Neuronal stem cell (in vitro differentiated cells): ENCODE measurements at regions not wholly inside any gene's neighbourhood (a gene's known extent, or its start where the extent isn't known, plus 50 kb on each side); places are given as distances from the start of the nearest gene placed in this dataset.

Experiments used
- DNase-seq: peaks from one replicate; pipeline ENCODE4 v3.0.0-alpha.2; 2013; ENCODE audit warnings: low spot score
- H2AFZ ChIP-seq: one replicate; pipeline ENCODE4 v1.6.1; 2013; ENCODE audit warnings: mild to moderate bottlenecking, low read length, inconsistent platforms
- H2AK5ac ChIP-seq: 2 replicates; pipeline ENCODE4 v1.6.1; 2013; ENCODE audit warnings: low read depth, mild to moderate bottlenecking, inconsistent platforms, low read length, moderate library complexity, mixed read lengths
- H2BK120ac ChIP-seq: 2 replicates; pipeline ENCODE4 v1.6.1; 2013; ENCODE audit warnings: low read depth, mild to moderate bottlenecking, inconsistent platforms, low read length, moderate library complexity, mixed read lengths
- H2BK12ac ChIP-seq: one replicate; pipeline ENCODE4 v1.6.1; 2013; ENCODE audit warnings: low read length, inconsistent platforms
- H2BK15ac ChIP-seq: 2 replicates; pipeline ENCODE4 v1.6.1; 2013; ENCODE audit warnings: mild to moderate bottlenecking, low read length, inconsistent platforms, mixed read lengths
- H2BK5ac ChIP-seq: one replicate; pipeline ENCODE4 v1.6.1; 2013; ENCODE audit warnings: inconsistent platforms, mild to moderate bottlenecking, low read length, moderate library complexity
- H3K14ac ChIP-seq: one replicate; pipeline ENCODE4 v1.6.1; 2013; ENCODE audit warnings: low read length, inconsistent platforms
- H3K18ac ChIP-seq: 2 replicates; pipeline ENCODE4 v1.6.1; 2013; ENCODE audit warnings: low read length, inconsistent platforms
- H3K23ac ChIP-seq: 2 replicates; pipeline ENCODE4 v1.6.1; 2013; ENCODE audit warnings: low read depth, mild to moderate bottlenecking, mixed read lengths, low read length, inconsistent platforms; ENCODE audit not compliant: poor library complexity
- H3K27ac ChIP-seq: replicated peaks from 3 replicates; pipeline ENCODE4 v1.5.1; 2013; ENCODE audit warnings: low read length, inconsistent platforms
- H3K27me3 ChIP-seq, 3 experiments: 2 replicates each; pipeline ENCODE4 v1.6.1; 2013; ENCODE audit warnings: low read length in 3 of 3, mild to moderate bottlenecking in 2 of 3, inconsistent platforms in 1 of 3, low read depth in 1 of 3, mixed read lengths in 1 of 3, moderate library complexity in 1 of 3; ENCODE audit not compliant: control insufficient read depth in 3 of 3, insufficient read depth in 3 of 3
- H3K36me3 ChIP-seq, 2 donors: replicated peaks in 1 of 2; 2 replicates each; pipeline ENCODE4 v1.6.1; 2013; ENCODE audit warnings: low read length in 2 of 2; ENCODE audit not compliant: control insufficient read depth in 2 of 2, insufficient read depth in 2 of 2
- H3K4ac ChIP-seq: 2 replicates; pipeline ENCODE4 v1.6.1; 2013; ENCODE audit warnings: inconsistent platforms, mild to moderate bottlenecking, low read length, moderate library complexity
- H3K4me1 ChIP-seq, 2 donors: 1 replicate in 1 of 2; 2 replicates in 1 of 2; pipeline ENCODE4 v1.6.1; 2013; ENCODE audit warnings: low read length in 2 of 2, low read depth in 1 of 2; ENCODE audit not compliant: control insufficient read depth in 2 of 2, insufficient read depth in 1 of 2
- H3K4me2 ChIP-seq: one replicate; pipeline ENCODE4 v1.6.1; 2013; ENCODE audit warnings: mild to moderate bottlenecking, low read length, inconsistent platforms; ENCODE audit not compliant: insufficient read depth, poor library complexity, severe bottlenecking
- H3K4me3 ChIP-seq, 2 donors: 2 replicates each; pipeline ENCODE4 v1.5.1; 2013; ENCODE audit warnings: low read length in 2 of 2, mild to moderate bottlenecking in 2 of 2, inconsistent platforms in 1 of 2, moderate library complexity in 1 of 2
- H3K79me1 ChIP-seq: one replicate; pipeline ENCODE4 v1.6.1; 2013; ENCODE audit warnings: low read depth, mild to moderate bottlenecking, inconsistent platforms, low read length, moderate library complexity
- H3K9ac ChIP-seq: one replicate; pipeline ENCODE4 v1.6.1; 2013; ENCODE audit warnings: mild to moderate bottlenecking, low read depth, low read length, inconsistent platforms; ENCODE audit not compliant: poor library complexity
- H3K9me3 ChIP-seq, 2 donors: replicated peaks in 1 of 2; 2 replicates each; pipeline versions ENCODE3 to v1.6.1; 2013; ENCODE audit warnings: low read length in 2 of 2, mild to moderate bottlenecking in 2 of 2, inconsistent platforms in 1 of 2, low read depth in 1 of 2, mixed read lengths in 1 of 2, moderate library complexity in 1 of 2; ENCODE audit not compliant: control insufficient read depth in 2 of 2, insufficient read depth in 1 of 2
- H4K8ac ChIP-seq: one replicate; pipeline ENCODE4 v1.6.1; 2013; ENCODE audit warnings: low read depth, mild to moderate bottlenecking, inconsistent platforms, low read length, moderate library complexity
- H4K91ac ChIP-seq: one replicate; pipeline ENCODE4 v1.6.1; 2013; ENCODE audit warnings: low read length, low read depth, mild to moderate bottlenecking, inconsistent platforms; ENCODE audit not compliant: poor library complexity
- WGBS, 2 donors: extraction: QIAGEN DNeasy Blood & Tissue Kit; methylation state at CpG; one replicate each; pipeline ENCODE4 v1.1.7; 2013; ENCODE audit warnings: missing lambda C conversion rate in 2 of 2, mixed read lengths in 1 of 2; ENCODE audit not compliant: insufficient read length in 2 of 2, insufficient replicate concordance in 1 of 2; ENCODE audit errors: extremely low coverage in 2 of 2; 5-methylcytosine and 5-hydroxymethylcytosine counted together

GRCh38 chr18:6486764-6487426 is 72.2 kb upstream of the L3MBTL4 start:
- H3K27ac ChIP-seq: no peak overlapping the region
- no peak overlapping the region for H3K4me2 ChIP-seq
- no peak overlapping the region for H3K4ac ChIP-seq
- no peak overlapping the region for H4K8ac ChIP-seq
- no peak overlapping the region for H2BK120ac ChIP-seq
- no peak overlapping the region for H4K91ac ChIP-seq
- no peak for DNase-seq
- H3K9me3 ChIP-seq: no peaks in the 10 kb centered on the region
- peaks cover 0 to 1% of the 10 kb centered on the region in 2 donors for H3K4me1 ChIP-seq
- no CpG with 5 or more reads among the region's 5 CpGs for WGBS, 2 donors
- no peak overlapping the region for H2AFZ ChIP-seq
- H3K79me1 ChIP-seq: no peaks in the 10 kb centered on the region
- no peak overlapping the region for H3K23ac ChIP-seq
- no peak overlapping the region for H3K18ac ChIP-seq
- no peaks in the 10 kb centered on the region for H3K36me3 ChIP-seq
- no peak overlapping the region for H3K14ac ChIP-seq
- H2AK5ac ChIP-seq: no peak overlapping the region
- no peaks in the 10 kb centered on the region for H3K27me3 ChIP-seq
- H2BK12ac ChIP-seq: no peak overlapping the region
- H3K4me3 ChIP-seq: no peak overlapping the region
- H3K9ac ChIP-seq: no peak overlapping the region
- H2BK15ac ChIP-seq: no peak overlapping the region
- no peak overlapping the region for H2BK5ac ChIP-seq

- no peak overlapping the region for H3K4me2 ChIP-seq
- H3K9me3 ChIP-seq: no peaks in the 10 kb centered on the region
- H3K23ac ChIP-seq: no peak overlapping the region
- no peaks in the 10 kb centered on the region for H3K79me1 ChIP-seq
- H4K8ac ChIP-seq: no peak overlapping the region
- no CpG with 5 or more reads among the region's 1 CpG for WGBS, 2 donors
- H2BK12ac ChIP-seq: no peak overlapping the region
- no peaks in the 10 kb centered on the region for H3K27me3 ChIP-seq
- no peak overlapping the region for H3K4ac ChIP-seq
- H3K4me1 ChIP-seq: peaks cover 0 to 1% of the 10 kb centered on the region in 2 donors
- no peak overlapping the region for H2BK15ac ChIP-seq
- H4K91ac ChIP-seq: no peak overlapping the region
- H2AK5ac ChIP-seq: no peak overlapping the region
- no peak overlapping the region for H2AFZ ChIP-seq
- no peak overlapping the region for H2BK5ac ChIP-seq
- no peak overlapping the region for H3K27ac ChIP-seq
- DNase-seq: no peak
- H2BK120ac ChIP-seq: no peak overlapping the region
- H3K14ac ChIP-seq: no peak overlapping the region
- no peak overlapping the region for H3K9ac ChIP-seq
- no peaks in the 10 kb centered on the region for H3K36me3 ChIP-seq
- no peak overlapping the region for H3K18ac ChIP-seq
- H3K4me3 ChIP-seq: no peak overlapping the region
Observed at GRCh38 chr18:6487968-6488367, 73.3 kb upstream of the L3MBTL4 start.

- H3K4me2 ChIP-seq: no peak overlapping the region
- no peak overlapping the region for H3K27ac ChIP-seq
- no CpG with 5 or more reads among the region's 1 CpG for WGBS, 2 donors
- no peaks in the 10 kb centered on the region for H3K27me3 ChIP-seq
- H2AFZ ChIP-seq: no peak overlapping the region
- no peak overlapping the region for H2BK120ac ChIP-seq
- peaks cover 0 to 1% of the 10 kb centered on the region in 2 donors for H3K4me1 ChIP-seq
- H2AK5ac ChIP-seq: no peak overlapping the region
- no peaks in the 10 kb centered on the region for H3K9me3 ChIP-seq
- no peak overlapping the region for H3K9ac ChIP-seq
- H3K79me1 ChIP-seq: no peaks in the 10 kb centered on the region
- no peak for DNase-seq
- H3K14ac ChIP-seq: no peak overlapping the region
- H3K18ac ChIP-seq: no peak overlapping the region
- no peak overlapping the region for H4K91ac ChIP-seq
- H3K36me3 ChIP-seq: no peaks in the 10 kb centered on the region
- H2BK15ac ChIP-seq: no peak overlapping the region
- H3K4me3 ChIP-seq: no peak overlapping the region
- H3K23ac ChIP-seq: no peak overlapping the region
- H3K4ac ChIP-seq: no peak overlapping the region
- H2BK5ac ChIP-seq: no peak overlapping the region
- no peak overlapping the region for H4K8ac ChIP-seq
- H2BK12ac ChIP-seq: no peak overlapping the region
Observed at GRCh38 chr18:6488956-6489355, 74.2 kb upstream of the L3MBTL4 start.

GRCh38 chr18:6489977-6490376 is 75.3 kb upstream of the L3MBTL4 start:
- H4K91ac ChIP-seq: no peak overlapping the region
- no peak overlapping the region for H2AK5ac ChIP-seq
- H3K27me3 ChIP-seq: no peaks in the 10 kb centered on the region
- no peak overlapping the region for H2BK12ac ChIP-seq
- no peaks in the 10 kb centered on the region for H3K9me3 ChIP-seq
- no peak overlapping the region for H3K27ac ChIP-seq
- H2BK5ac ChIP-seq: no peak overlapping the region
- no peaks in the 10 kb centered on the region for H3K79me1 ChIP-seq
- no peak overlapping the region for H3K4me3 ChIP-seq
- no peak overlapping the region for H2BK15ac ChIP-seq
- no peak overlapping the region for H3K18ac ChIP-seq
- no CpG with 5 or more reads among the region's 2 CpGs for WGBS, 2 donors
- no peak overlapping the region for H3K14ac ChIP-seq
- no peak overlapping the region for H3K4me2 ChIP-seq
- H3K4ac ChIP-seq: no peak overlapping the region
- H3K36me3 ChIP-seq: no peaks in the 10 kb centered on the region
- no peak overlapping the region for H3K9ac ChIP-seq
- H2BK120ac ChIP-seq: no peak overlapping the region
- peaks cover 0 to 1% of the 10 kb centered on the region in 2 donors for H3K4me1 ChIP-seq
- no peak overlapping the region for H4K8ac ChIP-seq
- no peak overlapping the region for H2AFZ ChIP-seq
- H3K23ac ChIP-seq: no peak overlapping the region
- no peak for DNase-seq
